ENCODE measurements at regions not wholly inside any gene's neighbourhood (a gene's known extent, or its start where the extent isn't known, plus 50 kb on each side); places are given as distances from the start of the nearest gene placed in this dataset.
"Not testable (repeated sequence)": the region's sequence is repeated elsewhere in the genome, so short reads cannot be mapped to it uniquely, and the experiment has no call there.

GRCh38 chr17:30706004-30706403 lies 118.5 kb downstream of the CRLF3 start:
- not testable (repeated sequence) for TF ChIP-seq POLR2A (IDR thresholded peaks at IDR 0.05)
- TF ChIP-seq, protein P1, sequence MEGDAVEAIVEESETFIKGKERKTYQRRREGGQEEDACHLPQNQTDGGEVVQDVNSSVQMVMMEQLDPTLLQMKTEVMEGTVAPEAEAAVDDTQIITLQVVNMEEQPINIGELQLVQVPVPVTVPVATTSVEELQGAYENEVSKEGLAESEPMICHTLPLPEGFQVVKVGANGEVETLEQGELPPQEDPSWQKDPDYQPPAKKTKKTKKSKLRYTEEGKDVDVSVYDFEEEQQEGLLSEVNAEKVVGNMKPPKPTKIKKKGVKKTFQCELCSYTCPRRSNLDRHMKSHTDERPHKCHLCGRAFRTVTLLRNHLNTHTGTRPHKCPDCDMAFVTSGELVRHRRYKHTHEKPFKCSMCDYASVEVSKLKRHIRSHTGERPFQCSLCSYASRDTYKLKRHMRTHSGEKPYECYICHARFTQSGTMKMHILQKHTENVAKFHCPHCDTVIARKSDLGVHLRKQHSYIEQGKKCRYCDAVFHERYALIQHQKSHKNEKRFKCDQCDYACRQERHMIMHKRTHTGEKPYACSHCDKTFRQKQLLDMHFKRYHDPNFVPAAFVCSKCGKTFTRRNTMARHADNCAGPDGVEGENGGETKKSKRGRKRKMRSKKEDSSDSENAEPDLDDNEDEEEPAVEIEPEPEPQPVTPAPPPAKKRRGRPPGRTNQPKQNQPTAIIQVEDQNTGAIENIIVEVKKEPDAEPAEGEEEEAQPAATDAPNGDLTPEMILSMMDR (IDR thresholded peaks at IDR 0.05) = not testable (repeated sequence)

All from ovary (tissue), 3 donors.